ENCODE measurements at regions not wholly inside any gene's neighbourhood (a gene's known extent, or its start where the extent isn't known, plus 50 kb on each side); places are given as distances from the start of the nearest gene placed in this dataset.

GRCh38 chr1:55650444-55650843, 435.3 kb upstream of the USP24 start:
- no peaks in the 10 kb centered on the region for H3K27me3 ChIP-seq (replicated peaks; ENCODE audit: control insufficient read depth, insufficient read depth, low read length)
- TF ChIP-seq, protein P1, sequence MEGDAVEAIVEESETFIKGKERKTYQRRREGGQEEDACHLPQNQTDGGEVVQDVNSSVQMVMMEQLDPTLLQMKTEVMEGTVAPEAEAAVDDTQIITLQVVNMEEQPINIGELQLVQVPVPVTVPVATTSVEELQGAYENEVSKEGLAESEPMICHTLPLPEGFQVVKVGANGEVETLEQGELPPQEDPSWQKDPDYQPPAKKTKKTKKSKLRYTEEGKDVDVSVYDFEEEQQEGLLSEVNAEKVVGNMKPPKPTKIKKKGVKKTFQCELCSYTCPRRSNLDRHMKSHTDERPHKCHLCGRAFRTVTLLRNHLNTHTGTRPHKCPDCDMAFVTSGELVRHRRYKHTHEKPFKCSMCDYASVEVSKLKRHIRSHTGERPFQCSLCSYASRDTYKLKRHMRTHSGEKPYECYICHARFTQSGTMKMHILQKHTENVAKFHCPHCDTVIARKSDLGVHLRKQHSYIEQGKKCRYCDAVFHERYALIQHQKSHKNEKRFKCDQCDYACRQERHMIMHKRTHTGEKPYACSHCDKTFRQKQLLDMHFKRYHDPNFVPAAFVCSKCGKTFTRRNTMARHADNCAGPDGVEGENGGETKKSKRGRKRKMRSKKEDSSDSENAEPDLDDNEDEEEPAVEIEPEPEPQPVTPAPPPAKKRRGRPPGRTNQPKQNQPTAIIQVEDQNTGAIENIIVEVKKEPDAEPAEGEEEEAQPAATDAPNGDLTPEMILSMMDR (IDR thresholded peaks at IDR 0.05; ENCODE audit: insufficient read depth, low read length, poor library complexity, severe bottlenecking) = no peak
- DNase-seq (ENCODE audit: extremely low read depth, insufficient read length) = no peak
- H3K4me3 ChIP-seq (replicated peaks; ENCODE audit: low read depth, low read length) = no peak overlapping the region
- no peaks in the 10 kb centered on the region for H3K36me3 ChIP-seq (ENCODE audit: control insufficient read depth, insufficient read depth, low read length)

GRCh38 chr1:55646181-55646580, 431.0 kb upstream of the USP24 start:
- DNase-seq (ENCODE audit: extremely low read depth, insufficient read length) = no peak
- TF ChIP-seq, protein P1 (IDR thresholded peaks at IDR 0.05; ENCODE audit: insufficient read depth, low read length, poor library complexity, severe bottlenecking) = no peak
- Histone ChIP-seq H3K27me3 (replicated peaks; ENCODE audit: control insufficient read depth, insufficient read depth, low read length) (no peaks in the 10 kb centered on the region), H3K4me3 (replicated peaks; ENCODE audit: low read depth, low read length) (no peak overlapping the region), H3K36me3 (ENCODE audit: control insufficient read depth, insufficient read depth, low read length) (no peaks in the 10 kb centered on the region)

DNA sequence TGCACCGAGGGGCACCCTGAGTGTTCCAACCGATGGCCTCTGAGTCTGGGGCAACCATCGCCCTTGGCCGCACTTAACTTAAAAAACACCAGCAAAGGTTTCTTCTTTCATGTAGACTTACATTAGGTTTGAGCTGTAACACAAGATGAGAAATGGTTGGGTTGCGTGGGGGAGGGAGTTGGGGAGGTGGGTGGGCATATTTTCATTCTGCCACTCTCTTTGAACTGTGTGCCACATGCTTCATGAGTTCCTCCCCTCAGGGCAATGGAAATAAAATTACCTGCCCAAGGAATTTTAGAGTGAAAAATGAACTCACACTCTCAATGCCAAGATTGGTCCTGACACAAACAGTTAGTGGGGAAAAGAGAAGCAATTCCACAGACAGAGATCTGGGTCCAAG, 430.1 kb upstream of the USP24 start:
- no peak for DNase-seq (ENCODE audit: extremely low read depth, insufficient read length)
- Histone ChIP-seq H3K27me3 (replicated peaks; ENCODE audit: control insufficient read depth, insufficient read depth, low read length) (no peaks in the 10 kb centered on the region), H3K4me3 (replicated peaks; ENCODE audit: low read depth, low read length) (no peak overlapping the region), H3K36me3 (ENCODE audit: control insufficient read depth, insufficient read depth, low read length) (no peaks in the 10 kb centered on the region)
- TF ChIP-seq, protein P1 (IDR thresholded peaks at IDR 0.05; ENCODE audit: insufficient read depth, low read length, poor library complexity, severe bottlenecking) = no peak

DNA sequence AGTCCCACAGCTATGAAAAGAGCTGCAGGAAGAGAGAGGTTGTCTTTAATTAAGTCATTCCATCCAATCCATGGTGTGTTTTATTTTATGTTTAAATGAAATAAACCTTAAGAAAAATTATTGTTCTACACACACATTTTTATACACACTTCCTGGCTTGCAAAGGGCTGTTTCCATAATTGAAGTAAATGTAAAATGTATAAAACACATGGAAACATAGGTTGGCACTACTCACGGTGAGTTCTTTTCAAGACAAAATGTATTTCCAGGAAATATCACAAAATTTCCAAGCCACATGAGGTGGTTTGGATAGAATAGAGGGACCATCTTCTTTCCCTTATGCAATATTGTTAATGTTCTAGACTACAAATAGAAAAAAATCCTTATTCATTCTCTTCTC, 426.8 kb upstream of the USP24 start:
- Histone ChIP-seq H3K4me3 (replicated peaks; ENCODE audit: low read depth, low read length) (no peak overlapping the region), H3K27me3 (replicated peaks; ENCODE audit: control insufficient read depth, insufficient read depth, low read length) (no peaks in the 10 kb centered on the region; the same call in 1 of the 2 replicates), H3K36me3 (ENCODE audit: control insufficient read depth, insufficient read depth, low read length) (no peaks in the 10 kb centered on the region)
- TF ChIP-seq, protein P1 (IDR thresholded peaks at IDR 0.05; ENCODE audit: insufficient read depth, low read length, poor library complexity, severe bottlenecking) = no peak
- DNase-seq (ENCODE audit: extremely low read depth, insufficient read length) = no peak

GRCh38 chr1:55640708-55641473, 425.7 kb upstream of the USP24 start:
- H3K4me3 ChIP-seq (replicated peaks; ENCODE audit: low read depth, low read length) = no peak overlapping the region
- TF ChIP-seq, protein P1 (IDR thresholded peaks at IDR 0.05; ENCODE audit: insufficient read depth, low read length, poor library complexity, severe bottlenecking) = no peak
- DNase-seq (ENCODE audit: extremely low read depth, insufficient read length) = no peak
- H3K27me3 ChIP-seq (replicated peaks; ENCODE audit: control insufficient read depth, insufficient read depth, low read length) = no peaks in the 10 kb centered on the region; the same call in 1 of the 2 replicates
- H3K36me3 ChIP-seq (ENCODE audit: control insufficient read depth, insufficient read depth, low read length) = no peaks in the 10 kb centered on the region

Measured in GM06990 (cell line).